Glutamatergic neuron (in vitro differentiated cells): ENCODE measurements at regions not wholly inside any gene's neighbourhood (a gene's known extent, or its start where the extent isn't known, plus 50 kb on each side); places are given as distances from the start of the nearest gene placed in this dataset.

Source experiments
- DNase-seq: peaks from one replicate; pipeline ENCODE4 v3.0.0; 2022
- H3K27ac Mint-ChIP-seq: one replicate; pipeline ENCODE4 v1.8.0; 2020; ENCODE audit warnings: mild to moderate bottlenecking, mixed read lengths, inconsistent platforms; ENCODE audit not compliant: unreplicated experiment
- H3K27me3 Mint-ChIP-seq: one replicate; pipeline ENCODE4 v1.8.0; 2020; ENCODE audit warnings: mild to moderate bottlenecking, moderate library complexity, mixed read lengths, inconsistent platforms; ENCODE audit not compliant: unreplicated experiment
- H3K36me3 Mint-ChIP-seq: one replicate; pipeline ENCODE4 v1.8.0; 2020; ENCODE audit warnings: mild to moderate bottlenecking, mixed read lengths, inconsistent platforms; ENCODE audit not compliant: unreplicated experiment
- H3K4me1 Mint-ChIP-seq: one replicate; pipeline ENCODE4 v1.8.0; 2020; ENCODE audit warnings: mild to moderate bottlenecking, low read depth, mixed read lengths, inconsistent platforms; ENCODE audit not compliant: unreplicated experiment
- H3K4me3 Mint-ChIP-seq: one replicate; pipeline ENCODE4 v1.8.0; 2020; ENCODE audit warnings: mild to moderate bottlenecking, mixed read lengths, inconsistent platforms; ENCODE audit not compliant: unreplicated experiment
- H3K9me3 Mint-ChIP-seq: one replicate; pipeline ENCODE4 v1.8.0; 2020; ENCODE audit warnings: mild to moderate bottlenecking, moderate library complexity, mixed read lengths, inconsistent platforms; ENCODE audit not compliant: unreplicated experiment
- TF ChIP-seq, protein P1 (sequence below): fragments of 200-600 bp; sonication (generic); IDR thresholded peaks from one replicate; pipeline ENCODE4 v1.5.0; 2021; ENCODE audit not compliant: partially characterized antibody, unreplicated experiment

DNA sequence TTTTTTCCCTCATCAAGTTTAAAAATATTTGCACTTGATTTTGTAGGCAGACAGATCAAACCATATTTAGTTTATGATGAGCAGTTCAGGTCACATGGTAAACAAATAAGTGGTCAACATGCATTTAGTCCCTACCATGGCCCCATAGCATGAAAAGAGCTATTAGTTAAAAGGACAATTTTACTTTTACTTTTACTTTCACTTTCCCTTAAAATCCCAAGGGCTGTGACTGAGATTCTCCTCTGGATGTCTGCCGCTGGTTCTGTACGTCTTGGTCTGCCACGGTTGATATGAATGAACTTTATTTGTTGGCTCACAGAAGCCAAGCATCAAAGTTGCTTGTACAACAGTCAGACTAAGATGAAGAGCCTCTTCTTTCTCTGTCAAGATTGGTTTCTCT is 626.2 kb upstream of the CDH7 start:
- Mint-ChIP-seq H3K4me3 (no peak overlapping the region), H3K36me3 (peaks cover 14% of the 10 kb centered on the region), H3K4me1 (no peaks in the 10 kb centered on the region), H3K27me3 (no peaks in the 10 kb centered on the region), H3K27ac (no peak overlapping the region), H3K9me3 (peaks cover 9% of the 10 kb centered on the region)
- DNase-seq = no peak
- TF ChIP-seq, protein P1, sequence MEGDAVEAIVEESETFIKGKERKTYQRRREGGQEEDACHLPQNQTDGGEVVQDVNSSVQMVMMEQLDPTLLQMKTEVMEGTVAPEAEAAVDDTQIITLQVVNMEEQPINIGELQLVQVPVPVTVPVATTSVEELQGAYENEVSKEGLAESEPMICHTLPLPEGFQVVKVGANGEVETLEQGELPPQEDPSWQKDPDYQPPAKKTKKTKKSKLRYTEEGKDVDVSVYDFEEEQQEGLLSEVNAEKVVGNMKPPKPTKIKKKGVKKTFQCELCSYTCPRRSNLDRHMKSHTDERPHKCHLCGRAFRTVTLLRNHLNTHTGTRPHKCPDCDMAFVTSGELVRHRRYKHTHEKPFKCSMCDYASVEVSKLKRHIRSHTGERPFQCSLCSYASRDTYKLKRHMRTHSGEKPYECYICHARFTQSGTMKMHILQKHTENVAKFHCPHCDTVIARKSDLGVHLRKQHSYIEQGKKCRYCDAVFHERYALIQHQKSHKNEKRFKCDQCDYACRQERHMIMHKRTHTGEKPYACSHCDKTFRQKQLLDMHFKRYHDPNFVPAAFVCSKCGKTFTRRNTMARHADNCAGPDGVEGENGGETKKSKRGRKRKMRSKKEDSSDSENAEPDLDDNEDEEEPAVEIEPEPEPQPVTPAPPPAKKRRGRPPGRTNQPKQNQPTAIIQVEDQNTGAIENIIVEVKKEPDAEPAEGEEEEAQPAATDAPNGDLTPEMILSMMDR = no peak

DNA sequence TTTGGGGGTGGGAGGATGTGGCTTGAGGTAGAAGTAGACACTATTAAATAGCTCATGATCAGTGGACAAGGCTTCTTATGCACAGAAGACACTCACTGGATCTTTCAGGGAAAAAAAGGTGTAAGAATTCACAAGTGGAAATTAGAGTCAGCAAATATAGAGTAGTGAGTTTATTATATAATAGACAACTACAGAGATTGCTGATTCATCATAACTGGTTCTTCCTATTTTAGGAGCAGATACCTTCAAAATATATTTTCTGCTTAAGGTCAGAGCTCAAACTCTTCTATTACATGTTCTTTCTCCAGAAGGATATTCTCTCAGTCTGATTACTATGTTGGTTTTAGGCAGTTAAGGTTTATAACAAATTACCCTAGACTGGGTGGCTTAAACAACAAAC is 646.9 kb upstream of the CDH7 start:
- Mint-ChIP-seq H3K27me3 (no peaks in the 10 kb centered on the region), H3K27ac (no peak overlapping the region), H3K9me3 (peaks cover 3% of the 10 kb centered on the region), H3K4me3 (no peak overlapping the region), H3K4me1 (peaks cover 7% of the 10 kb centered on the region), H3K36me3 (no peaks in the 10 kb centered on the region)
- TF ChIP-seq, protein P1 = no peak
- DNase-seq = no peak

DNA sequence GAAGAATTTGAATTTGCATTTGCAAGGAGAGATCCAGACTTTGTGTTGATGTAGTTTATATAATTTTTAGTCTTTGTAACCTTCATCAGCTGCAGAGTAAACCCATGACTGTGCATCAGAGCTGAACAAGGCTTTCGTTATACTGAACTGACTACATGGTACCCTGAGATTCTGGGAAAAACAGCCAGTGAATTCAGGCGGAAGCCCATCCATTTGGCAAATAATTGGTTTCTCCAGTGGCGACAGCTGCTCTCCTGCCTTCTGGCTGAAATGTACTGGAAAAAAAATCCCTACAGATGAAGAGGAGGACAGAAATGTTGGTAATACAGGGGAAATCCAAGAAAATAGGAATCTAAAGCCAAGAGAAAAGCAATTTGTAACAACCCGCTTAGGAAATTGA is 657.5 kb upstream of the CDH7 start:
- H3K36me3 Mint-ChIP-seq = no peaks in the 10 kb centered on the region
- H3K4me1 Mint-ChIP-seq = peaks cover 16% of the 10 kb centered on the region
- DNase-seq = peak; percentile 28
- H3K9me3 Mint-ChIP-seq = no peaks in the 10 kb centered on the region
- no peaks in the 10 kb centered on the region for H3K27me3 Mint-ChIP-seq
- TF ChIP-seq, protein P1 = no peak
- H3K27ac Mint-ChIP-seq = peak overlapping the region; percentile 94
- peak overlapping the region; percentile 68 for H3K4me3 Mint-ChIP-seq

DNA sequence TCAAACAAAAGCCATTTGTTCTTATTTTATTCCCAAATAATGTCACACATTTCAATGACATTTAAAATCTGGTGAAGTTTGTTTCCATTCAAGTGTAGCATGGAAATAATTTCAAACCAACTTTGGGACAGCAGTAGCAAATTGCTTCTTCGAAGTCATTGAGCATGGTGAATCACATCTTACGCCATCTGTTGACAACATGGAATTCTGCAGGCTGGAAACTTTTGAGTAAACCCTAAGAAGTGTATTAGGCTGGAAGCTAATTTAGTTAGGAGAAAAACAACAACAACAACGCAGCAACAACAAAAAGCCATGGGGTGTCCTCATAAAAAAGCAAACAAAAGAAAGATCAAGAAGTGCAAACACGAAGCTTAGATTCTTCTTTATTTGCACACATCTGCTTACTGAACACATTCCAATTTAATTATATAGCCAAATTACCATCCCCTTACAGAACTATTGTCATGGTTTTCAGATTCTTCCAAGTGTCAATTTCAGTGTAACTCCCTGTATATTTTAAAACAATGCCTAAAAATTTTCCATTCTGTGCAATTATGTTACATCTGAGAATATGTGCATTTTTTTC is 659.0 kb upstream of the CDH7 start:
- H3K36me3 Mint-ChIP-seq = no peaks in the 10 kb centered on the region

DNA sequence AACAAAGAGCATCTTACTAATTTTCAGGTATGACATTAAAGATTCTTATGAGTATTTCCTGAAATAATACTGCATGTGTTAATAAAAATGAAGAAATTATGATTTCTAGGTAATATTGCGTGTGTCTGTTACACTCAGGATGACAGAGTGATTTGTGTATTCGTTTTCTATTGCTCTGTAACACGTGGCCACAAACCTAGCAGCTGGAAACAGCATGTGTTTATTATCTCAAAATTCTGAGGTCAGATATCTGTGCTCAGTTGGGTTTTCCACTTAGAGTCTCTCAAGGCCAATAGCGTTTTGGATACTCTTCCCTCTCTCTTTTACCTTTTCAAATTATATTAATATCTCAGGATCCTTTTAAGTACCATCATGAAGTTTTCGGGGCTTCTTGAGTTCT is 667.9 kb upstream of the CDH7 start:
- Mint-ChIP-seq H3K36me3 (no peaks in the 10 kb centered on the region), H3K27ac (no peak overlapping the region), H3K9me3 (no peaks in the 10 kb centered on the region), H3K4me1 (peaks cover 10% of the 10 kb centered on the region), H3K4me3 (no peak overlapping the region), H3K27me3 (no peaks in the 10 kb centered on the region)
- TF ChIP-seq, protein P1 = no peak
- no peak for DNase-seq

More for the DNA sequence above, 659.0 kb upstream of the CDH7 start:
- no peak for DNase-seq
- Mint-ChIP-seq H3K4me1 (peaks cover 16% of the 10 kb centered on the region), H3K4me3 (no peak overlapping the region), H3K27ac (peak overlapping the region; percentile 83), H3K9me3 (no peaks in the 10 kb centered on the region), H3K27me3 (no peaks in the 10 kb centered on the region)
- TF ChIP-seq, protein P1 = peak; percentile 48
